ENCODE measurements at regions not wholly inside any gene's neighbourhood (a gene's known extent, or its start where the extent isn't known, plus 50 kb on each side); places are given as distances from the start of the nearest gene placed in this dataset.

- no peak for TF ChIP-seq SUZ12 (IDR thresholded peaks at IDR 0.05; ENCODE audit: unreplicated experiment)
- peak; percentile 89; the same call in 1 of the 2 replicates for TF ChIP-seq ZBED1 (IDR thresholded peaks at IDR 0.05; ENCODE audit: borderline replicate concordance)
- no peak for TF ChIP-seq ZNF384 (IDR thresholded peaks at IDR 0.05; ENCODE audit: borderline replicate concordance, low read depth, low read length)
- peak; percentile 65 for TF ChIP-seq SMAD1 (IDR thresholded peaks at IDR 0.05; ENCODE audit: low read depth, partially characterized antibody)
- TF ChIP-seq EP300 (IDR thresholded peaks at IDR 0.05; ENCODE audit: borderline replicate concordance in 1 of 2, control insufficient read depth in 1 of 2, low read depth in 2 of 2, low read length in 2 of 2) = peak; percentile 97 to 99; a peak in 3 of 4 replicates
- peak; percentile 75; the same call in 1 of the 2 replicates for TF ChIP-seq BACH1 (IDR thresholded peaks at IDR 0.05; ENCODE audit: borderline replicate concordance)
- TF ChIP-seq ZNF217 (IDR thresholded peaks at IDR 0.05) = peak; percentile 86
- TF ChIP-seq POU2F2 (IDR thresholded peaks at IDR 0.05; ENCODE audit: borderline replicate concordance, low read depth, low read length) = peak; percentile 97
- peak; percentile 68; the same call in 1 of the 2 replicates for TF ChIP-seq HDGF (IDR thresholded peaks at IDR 0.05)
- peak; percentile 89 for TF ChIP-seq CREM (IDR thresholded peaks at IDR 0.05; ENCODE audit: low read depth)
- TF ChIP-seq NFYB (IDR thresholded peaks at IDR 0.05; ENCODE audit: insufficient read depth, low read depth, low read length) = no peak
- peak; percentile 26; the same call in 1 of the 2 replicates for TF ChIP-seq YY1 (IDR thresholded peaks at IDR 0.05; ENCODE audit: low read depth, low read length)
- TF ChIP-seq CREB1 (IDR thresholded peaks at IDR 0.05; ENCODE audit: low read depth) = peak; percentile 65
- TF ChIP-seq, protein P1, sequence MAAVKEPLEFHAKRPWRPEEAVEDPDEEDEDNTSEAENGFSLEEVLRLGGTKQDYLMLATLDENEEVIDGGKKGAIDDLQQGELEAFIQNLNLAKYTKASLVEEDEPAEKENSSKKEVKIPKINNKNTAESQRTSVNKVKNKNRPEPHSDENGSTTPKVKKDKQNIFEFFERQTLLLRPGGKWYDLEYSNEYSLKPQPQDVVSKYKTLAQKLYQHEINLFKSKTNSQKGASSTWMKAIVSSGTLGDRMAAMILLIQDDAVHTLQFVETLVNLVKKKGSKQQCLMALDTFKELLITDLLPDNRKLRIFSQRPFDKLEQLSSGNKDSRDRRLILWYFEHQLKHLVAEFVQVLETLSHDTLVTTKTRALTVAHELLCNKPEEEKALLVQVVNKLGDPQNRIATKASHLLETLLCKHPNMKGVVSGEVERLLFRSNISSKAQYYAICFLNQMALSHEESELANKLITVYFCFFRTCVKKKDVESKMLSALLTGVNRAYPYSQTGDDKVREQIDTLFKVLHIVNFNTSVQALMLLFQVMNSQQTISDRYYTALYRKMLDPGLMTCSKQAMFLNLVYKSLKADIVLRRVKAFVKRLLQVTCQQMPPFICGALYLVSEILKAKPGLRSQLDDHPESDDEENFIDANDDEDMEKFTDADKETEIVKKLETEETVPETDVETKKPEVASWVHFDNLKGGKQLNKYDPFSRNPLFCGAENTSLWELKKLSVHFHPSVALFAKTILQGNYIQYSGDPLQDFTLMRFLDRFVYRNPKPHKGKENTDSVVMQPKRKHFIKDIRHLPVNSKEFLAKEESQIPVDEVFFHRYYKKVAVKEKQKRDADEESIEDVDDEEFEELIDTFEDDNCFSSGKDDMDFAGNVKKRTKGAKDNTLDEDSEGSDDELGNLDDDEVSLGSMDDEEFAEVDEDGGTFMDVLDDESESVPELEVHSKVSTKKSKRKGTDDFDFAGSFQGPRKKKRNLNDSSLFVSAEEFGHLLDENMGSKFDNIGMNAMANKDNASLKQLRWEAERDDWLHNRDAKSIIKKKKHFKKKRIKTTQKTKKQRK (IDR thresholded peaks at IDR 0.05; ENCODE audit: low read depth, low read length) = no peak
- peak; percentile 78; the same call in 1 of the 2 replicates for TF ChIP-seq STAT3 (IDR thresholded peaks at IDR 0.05; ENCODE audit: low read depth, low read length)
- peak; percentile 63; the same call in 1 of the 2 replicates for TF ChIP-seq TCF3 (IDR thresholded peaks at IDR 0.05; ENCODE audit: borderline replicate concordance, insufficient read depth, low read depth, low read length)
- peak; percentile 94 for TF ChIP-seq JUNB (IDR thresholded peaks at IDR 0.05)
- TF ChIP-seq, protein P2, sequence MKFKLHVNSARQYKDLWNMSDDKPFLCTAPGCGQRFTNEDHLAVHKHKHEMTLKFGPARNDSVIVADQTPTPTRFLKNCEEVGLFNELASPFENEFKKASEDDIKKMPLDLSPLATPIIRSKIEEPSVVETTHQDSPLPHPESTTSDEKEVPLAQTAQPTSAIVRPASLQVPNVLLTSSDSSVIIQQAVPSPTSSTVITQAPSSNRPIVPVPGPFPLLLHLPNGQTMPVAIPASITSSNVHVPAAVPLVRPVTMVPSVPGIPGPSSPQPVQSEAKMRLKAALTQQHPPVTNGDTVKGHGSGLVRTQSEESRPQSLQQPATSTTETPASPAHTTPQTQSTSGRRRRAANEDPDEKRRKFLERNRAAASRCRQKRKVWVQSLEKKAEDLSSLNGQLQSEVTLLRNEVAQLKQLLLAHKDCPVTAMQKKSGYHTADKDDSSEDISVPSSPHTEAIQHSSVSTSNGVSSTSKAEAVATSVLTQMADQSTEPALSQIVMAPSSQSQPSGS (IDR thresholded peaks at IDR 0.05; ENCODE audit: low read length) = peak; percentile 96
- peak in 1 of 2 experiments; percentile 92; a peak in 2 of 4 replicates for TF ChIP-seq ETV6 (conservative IDR thresholded peaks at IDR 0.05 in 1 of 2, IDR thresholded peaks at IDR 0.05 in 1 of 2; ENCODE audit: borderline replicate concordance in 1 of 2, low read depth in 1 of 2)
- peak; percentile 81; the same call in 1 of the 2 replicates for TF ChIP-seq MYB (IDR thresholded peaks at IDR 0.05; ENCODE audit: borderline replicate concordance, low read depth, low read length)
These were observed 206.9 kb downstream of the PTEN start (continued) for GRCh38 chr10:88070080-88070880.

All from GM12878 (cell line).